ENCODE measurements at regions not wholly inside any gene's neighbourhood (a gene's known extent, or its start where the extent isn't known, plus 50 kb on each side); places are given as distances from the start of the nearest gene placed in this dataset.

GRCh38 chr10:124299696-124300095 is 119.0 kb downstream of the OAT start:
- intact Hi-C loops (cut with DNase I) = no loop called here
- DNase-seq = peak in 1 of 5 donors; percentile 15
- FAIRE-seq = no peak
- H3K9me3 ChIP-seq (ENCODE audit: control insufficient read depth in 2 of 3, insufficient read depth in 1 of 3, low read length in 3 of 3) = peaks cover 0 to 4% (median 0%) of the 10 kb centered on the region in 3 donors
- no peaks in the 10 kb centered on the region for H3K27me3 ChIP-seq (ENCODE audit: control insufficient read depth, insufficient read depth, low read length)
- H3K27ac ChIP-seq (ENCODE audit: low read depth in 2 of 2, low read length in 2 of 2) = no peak overlapping the region
- no peaks in the 10 kb centered on the region for H3K4me1 ChIP-seq (ENCODE audit: control insufficient read depth in 2 of 3, insufficient read depth in 2 of 3, low read depth in 1 of 3, low read length in 3 of 3)
- H3K36me3 ChIP-seq (ENCODE audit: control insufficient read depth in 2 of 3, insufficient read depth in 3 of 3, low read length in 3 of 3) = no peaks in the 10 kb centered on the region
- no peak overlapping the region for H3K9ac ChIP-seq (ENCODE audit: low read length in 3 of 3)
- TF ChIP-seq CTCF (IDR thresholded peaks at IDR 0.05; ENCODE audit: borderline replicate concordance, extremely low read depth, insufficient read depth) = no peak
- H3K4me3 ChIP-seq (ENCODE audit: low read length in 3 of 3) = no peak overlapping the region

GRCh38 chr10:124298891-124299290 is 119.8 kb downstream of the OAT start:
- Histone ChIP-seq H3K36me3 (ENCODE audit: control insufficient read depth in 2 of 3, insufficient read depth in 3 of 3, low read length in 3 of 3) (no peaks in the 10 kb centered on the region), H3K4me3 (ENCODE audit: low read length in 3 of 3) (no peak overlapping the region), H3K4me1 (ENCODE audit: control insufficient read depth in 2 of 3, insufficient read depth in 2 of 3, low read depth in 1 of 3, low read length in 3 of 3) (no peaks in the 10 kb centered on the region), H3K27ac (ENCODE audit: low read depth in 2 of 2, low read length in 2 of 2) (no peak overlapping the region), H3K9me3 (ENCODE audit: control insufficient read depth in 2 of 3, insufficient read depth in 1 of 3, low read length in 3 of 3) (peaks cover 0 to 4% (median 0%) of the 10 kb centered on the region in 3 donors), H3K9ac (ENCODE audit: low read length in 3 of 3) (no peak overlapping the region), H3K27me3 (ENCODE audit: control insufficient read depth, insufficient read depth, low read length) (no peaks in the 10 kb centered on the region)
- peak in 1 of 5 donors; percentile 19 for DNase-seq
- no peak for TF ChIP-seq CTCF (IDR thresholded peaks at IDR 0.05; ENCODE audit: borderline replicate concordance, extremely low read depth, insufficient read depth)
- intact Hi-C loops (cut with DNase I) = no loop called here
- no peak for FAIRE-seq

- Histone ChIP-seq H3K27ac (ENCODE audit: low read depth in 2 of 2, low read length in 2 of 2) (no peak overlapping the region), H3K36me3 (ENCODE audit: control insufficient read depth in 2 of 3, insufficient read depth in 3 of 3, low read length in 3 of 3) (no peaks in the 10 kb centered on the region), H3K4me1 (ENCODE audit: control insufficient read depth in 2 of 3, insufficient read depth in 2 of 3, low read depth in 1 of 3, low read length in 3 of 3) (no peaks in the 10 kb centered on the region), H3K27me3 (ENCODE audit: control insufficient read depth, insufficient read depth, low read length) (no peaks in the 10 kb centered on the region), H3K4me3 (ENCODE audit: low read length in 3 of 3) (no peak overlapping the region), H3K9me3 (ENCODE audit: control insufficient read depth in 2 of 3, insufficient read depth in 1 of 3, low read length in 3 of 3) (peaks cover 0 to 4% (median 0%) of the 10 kb centered on the region in 3 donors), H3K9ac (ENCODE audit: low read length in 3 of 3) (no peak overlapping the region)
- TF ChIP-seq CTCF (IDR thresholded peaks at IDR 0.05; ENCODE audit: borderline replicate concordance, extremely low read depth, insufficient read depth) = no peak
- DNase-seq = peak in 1 of 5 donors; percentile 19
- intact Hi-C loops (cut with DNase I) = no loop called here
- FAIRE-seq = no peak
Measured at GRCh38 chr10:124296813-124297788, 121.6 kb downstream of the OAT start.

Measured in kidney (tissue), 13 donors.